ENCODE measurements at regions not wholly inside any gene's neighbourhood (a gene's known extent, or its start where the extent isn't known, plus 50 kb on each side); places are given as distances from the start of the nearest gene placed in this dataset.

DNA sequence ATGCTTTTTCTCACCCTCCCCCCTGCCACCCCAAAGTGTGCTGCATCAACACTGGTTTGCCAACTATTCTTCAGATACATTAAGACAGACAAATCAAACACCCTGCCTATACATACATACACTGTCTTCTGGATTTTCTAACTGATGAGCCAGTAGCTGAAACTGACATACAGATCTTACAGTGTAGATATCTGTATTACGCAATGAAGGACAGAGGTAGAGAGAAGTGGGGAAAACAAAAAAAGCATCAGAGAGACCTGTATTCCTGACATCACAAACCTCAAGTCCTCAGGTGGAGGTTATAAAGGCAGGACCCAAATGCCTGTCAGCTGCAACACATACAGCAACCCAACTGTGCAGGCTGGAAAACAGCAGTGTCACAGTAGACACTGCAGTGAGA, 535.4 kb downstream of the HACE1 start:
- Histone ChIP-seq H3K36me3 (replicated peaks in 1 of 2; ENCODE audit: control insufficient read depth in 1 of 2, insufficient read depth in 2 of 2, low read length in 2 of 2) (no peaks in the 10 kb centered on the region), H3K4me2 (ENCODE audit: low read depth, low read length) (no peak overlapping the region), H3K9me3 (ENCODE audit: low read length) (no peaks in the 10 kb centered on the region), H3K79me2 (ENCODE audit: insufficient read depth, low read length) (no peaks in the 10 kb centered on the region), H3K4me1 (ENCODE audit: insufficient read depth, low read length) (no peaks in the 10 kb centered on the region), H3K27me3 (ENCODE audit: control insufficient read depth in 1 of 2, insufficient read depth in 2 of 2, low read length in 2 of 2) (no peaks in the 10 kb centered on the region), H4K20me1 (ENCODE audit: insufficient read depth, low read length) (no peaks in the 10 kb centered on the region), H3K9ac (ENCODE audit: insufficient read depth, low read depth, low read length) (no peak overlapping the region), H3K4me3 (replicated peaks in 1 of 3; ENCODE audit: insufficient read depth in 1 of 3, low read depth in 2 of 3, low read length in 3 of 3) (no peak overlapping the region), H2AFZ (ENCODE audit: low read length) (no peak overlapping the region), H3K27ac (ENCODE audit: extremely low read length, insufficient read depth, low read length) (no peak overlapping the region)
- no peak for TF ChIP-seq NR2C2 (CRISPR knock-in tag; IDR thresholded peaks at IDR 0.05; ENCODE audit: borderline replicate concordance)
- 0 out of 2 replicates have a peak, but pooled peaks have one; percentile 6 for TF ChIP-seq CEBPG (CRISPR knock-in tag; IDR thresholded peaks at IDR 0.05)
- peak; percentile 81 for TF ChIP-seq CEBPB (IDR thresholded peaks at IDR 0.05; ENCODE audit: borderline replicate concordance, low read depth, low read length)
- no peak for TF ChIP-seq ZKSCAN8 (CRISPR knock-in tag; IDR thresholded peaks at IDR 0.05; ENCODE audit: borderline replicate concordance)
- TF ChIP-seq ZFP37 (CRISPR knock-in tag; IDR thresholded peaks at IDR 0.05; ENCODE audit: borderline replicate concordance): no peak
- TF ChIP-seq ZNF230 (CRISPR knock-in tag; IDR thresholded peaks at IDR 0.05): no peak
- TF ChIP-seq, protein P1, sequence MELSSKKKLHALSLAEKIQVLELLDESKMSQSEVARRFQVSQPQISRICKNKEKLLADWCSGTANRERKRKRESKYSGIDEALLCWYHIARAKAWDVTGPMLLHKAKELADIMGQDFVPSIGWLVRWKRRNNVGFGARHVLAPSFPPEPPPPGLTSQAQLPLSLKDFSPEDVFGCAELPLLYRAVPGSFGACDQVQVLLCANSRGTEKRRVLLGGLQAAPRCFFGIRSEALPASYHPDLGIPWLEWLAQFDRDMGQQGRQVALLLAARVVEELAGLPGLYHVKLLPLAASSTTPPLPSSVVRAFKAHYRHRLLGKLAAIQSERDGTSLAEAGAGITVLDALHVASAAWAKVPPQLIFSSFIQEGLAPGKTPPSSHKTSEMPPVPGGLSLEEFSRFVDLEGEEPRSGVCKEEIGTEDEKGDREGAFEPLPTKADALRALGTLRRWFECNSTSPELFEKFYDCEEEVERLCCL (CRISPR knock-in tag; IDR thresholded peaks at IDR 0.05; ENCODE audit: borderline replicate concordance): no peak
- no peak for TF ChIP-seq ZNF33B (CRISPR knock-in tag; IDR thresholded peaks at IDR 0.05)
- TF ChIP-seq MEIS2 (CRISPR knock-in tag; IDR thresholded peaks at IDR 0.05): no peak
- ChIA-PET CTCF (ENCODE audit: low intra/inter-chr PET ratio, low total read pairs) (no interaction called here), POLR2A (no interaction called here)
- no peak for DNase-seq (ENCODE audit: low spot score)
- FAIRE-seq: no peak
- in situ Hi-C loops (cut with HindIII; ENCODE audit: extremely low pct_ligation_motif_present, low pct_unique_long_range_greater_than_20kb): no loop called here
- 95% methylated on average over 1 of the region's 1 CpG for WGBS (ENCODE audit: low lambda C conversion rate)
- ATAC-seq: no peak
- intact Hi-C loops (cut with micrococcal nuclease; ENCODE audit: unreplicated experiment): no loop called here
- BruUV-seq (replicated peaks): no TSS peak

DNA sequence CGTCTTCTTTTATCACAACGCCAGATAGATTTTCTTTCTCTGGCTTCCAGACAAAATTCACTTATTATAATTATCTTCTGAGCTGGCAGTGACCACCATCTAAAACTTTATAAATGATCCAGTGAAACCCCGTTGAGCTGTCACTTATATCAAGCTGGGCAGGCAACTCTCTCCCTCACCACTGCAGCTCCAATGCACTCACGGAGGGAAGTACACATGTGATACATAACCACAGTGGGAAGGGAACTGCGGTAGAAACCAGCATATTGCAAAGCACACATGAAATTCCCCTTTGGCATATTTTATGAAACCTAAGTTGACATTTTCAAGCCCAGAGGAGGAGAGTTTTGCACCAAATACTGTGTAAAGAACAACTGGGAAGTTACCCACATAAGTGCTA, 536.9 kb downstream of the HACE1 start:
- no peak overlapping the region for H3K9ac ChIP-seq (ENCODE audit: insufficient read depth, low read depth, low read length)
- H3K4me3 ChIP-seq (replicated peaks in 1 of 3; ENCODE audit: insufficient read depth in 1 of 3, low read depth in 2 of 3, low read length in 3 of 3): no peak overlapping the region
- POLR2A ChIA-PET: no interaction called here
- H3K36me3 ChIP-seq (replicated peaks in 1 of 2; ENCODE audit: control insufficient read depth in 1 of 2, insufficient read depth in 2 of 2, low read length in 2 of 2): no peaks in the 10 kb centered on the region
- no peaks in the 10 kb centered on the region for H3K4me1 ChIP-seq (ENCODE audit: insufficient read depth, low read length)
- FAIRE-seq (no peak), DNase-seq (ENCODE audit: low spot score) (no peak), ATAC-seq (no peak)
- no peaks in the 10 kb centered on the region for H3K27me3 ChIP-seq (ENCODE audit: control insufficient read depth in 1 of 2, insufficient read depth in 2 of 2, low read length in 2 of 2)
- H2AFZ ChIP-seq (ENCODE audit: low read length): no peak overlapping the region
- H3K4me2 ChIP-seq (ENCODE audit: low read depth, low read length): no peak overlapping the region
- no TSS peak for BruUV-seq (replicated peaks)
- no peak overlapping the region for H3K27ac ChIP-seq (ENCODE audit: extremely low read length, insufficient read depth, low read length)
- intact Hi-C loops (cut with micrococcal nuclease; ENCODE audit: unreplicated experiment) (no loop called here), in situ Hi-C loops (cut with HindIII; ENCODE audit: extremely low pct_ligation_motif_present, low pct_unique_long_range_greater_than_20kb) (no loop called here)
- CTCF ChIA-PET (ENCODE audit: low intra/inter-chr PET ratio, low total read pairs): no interaction called here
- H3K9me3 ChIP-seq (ENCODE audit: low read length): no peaks in the 10 kb centered on the region
- WGBS (ENCODE audit: low lambda C conversion rate): 0% methylated on average over 5 of the region's 5 CpGs
- H3K79me2 ChIP-seq (ENCODE audit: insufficient read depth, low read length): no peaks in the 10 kb centered on the region
- no peaks in the 10 kb centered on the region for H4K20me1 ChIP-seq (ENCODE audit: insufficient read depth, low read length)
- TF ChIP-seq ZFP37 (CRISPR knock-in tag; IDR thresholded peaks at IDR 0.05; ENCODE audit: borderline replicate concordance) (no peak), HOXA3 (CRISPR knock-in tag; IDR thresholded peaks at IDR 0.05) (no peak), ZNF597 (CRISPR knock-in tag; IDR thresholded peaks at IDR 0.05) (no peak), NAIF1 (CRISPR knock-in tag; IDR thresholded peaks at IDR 0.05; ENCODE audit: borderline replicate concordance) (no peak), SAFB2 (CRISPR knock-in tag; IDR thresholded peaks at IDR 0.05; ENCODE audit: borderline replicate concordance, low read depth) (no peak), ZNF496 (CRISPR knock-in tag; IDR thresholded peaks at IDR 0.05; ENCODE audit: insufficient replicate concordance) (no peak), HOXD1 (CRISPR knock-in tag; IDR thresholded peaks at IDR 0.05) (no peak), MXD1 (CRISPR knock-in tag; IDR thresholded peaks at IDR 0.05) (no peak), ZNF589 (CRISPR knock-in tag; conservative IDR thresholded peaks at IDR 0.05) (no peak)
- TF ChIP-seq, protein P2, sequence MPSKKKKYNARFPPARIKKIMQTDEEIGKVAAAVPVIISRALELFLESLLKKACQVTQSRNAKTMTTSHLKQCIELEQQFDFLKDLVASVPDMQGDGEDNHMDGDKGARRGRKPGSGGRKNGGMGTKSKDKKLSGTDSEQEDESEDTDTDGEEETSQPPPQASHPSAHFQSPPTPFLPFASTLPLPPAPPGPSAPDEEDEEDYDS (CRISPR knock-in tag; IDR thresholded peaks at IDR 0.05): no peak

All from HepG2 (cell line).